ENCODE measurements at regions not wholly inside any gene's neighbourhood (a gene's known extent, or its start where the extent isn't known, plus 50 kb on each side); places are given as distances from the start of the nearest gene placed in this dataset.

DNA sequence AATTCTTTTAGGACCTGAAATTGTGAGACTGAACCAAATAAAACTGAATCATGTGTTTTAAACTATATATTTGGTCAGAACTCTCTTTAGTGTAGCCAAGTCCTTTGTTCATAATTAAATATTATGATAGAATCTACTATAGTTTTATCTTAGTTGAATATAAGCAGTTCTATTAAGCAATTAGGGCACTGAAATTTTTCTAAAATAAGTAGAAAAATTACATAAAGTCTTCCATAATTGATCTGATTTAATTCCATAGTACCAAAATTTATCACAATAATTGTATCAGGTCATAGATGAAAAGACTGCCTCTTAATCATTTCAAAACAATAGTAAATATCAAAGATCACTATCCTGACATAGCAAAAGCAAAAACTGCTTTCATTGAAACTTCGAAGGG lies 90.1 kb upstream of the BET1 start (continued):
- no peak for TF ChIP-seq DEAF1 (CRISPR knock-in tag; IDR thresholded peaks at IDR 0.05)
- TF ChIP-seq MIER1 (IDR thresholded peaks at IDR 0.05; ENCODE audit: low read depth) = no peak
- TF ChIP-seq SAFB2 (IDR thresholded peaks at IDR 0.05; ENCODE audit: borderline replicate concordance, low read depth, low read length, severe bottlenecking) = no peak
- no peak for TF ChIP-seq MCM7 (IDR thresholded peaks at IDR 0.05)

DNA sequence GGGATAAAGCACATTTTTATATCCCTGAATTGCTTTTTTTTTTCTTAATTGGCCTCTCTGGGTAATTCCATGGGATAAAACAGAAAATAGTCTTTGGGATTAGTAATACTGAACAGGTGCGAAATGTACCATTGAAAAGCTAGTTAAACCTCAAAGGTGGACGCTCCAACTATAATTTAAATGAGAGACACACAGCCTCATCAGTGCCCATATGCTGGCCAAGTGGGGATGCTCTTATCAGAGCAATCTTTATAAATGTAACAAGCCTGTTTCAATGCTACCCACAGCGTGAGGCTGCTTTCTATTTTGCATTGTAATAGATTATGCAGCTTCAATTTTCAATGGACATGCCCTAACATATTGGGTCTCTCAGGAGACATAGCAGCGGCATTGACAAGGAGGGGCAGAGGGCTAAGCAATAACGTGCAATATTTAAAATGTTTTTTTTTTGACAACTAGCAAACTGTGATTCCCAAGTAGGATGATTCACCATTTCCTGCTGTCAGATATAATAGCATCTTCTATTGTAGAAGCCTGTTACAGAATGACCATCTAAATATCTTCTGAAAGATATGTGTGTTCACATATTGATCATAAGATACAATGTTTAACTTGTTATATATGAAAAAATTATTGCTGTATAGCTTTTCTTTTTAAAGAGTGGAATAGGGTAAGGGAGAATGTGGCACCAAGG lies 91.3 kb upstream of the BET1 start:
- no peaks in the 10 kb centered on the region for H3K9me3 ChIP-seq (replicated peaks; ENCODE audit: control insufficient read depth, insufficient read depth, low read depth, low read length)
- ATAC-seq = no peak
- TF ChIP-seq YBX1 (IDR thresholded peaks at IDR 0.05) (no peak), ZNF282 (CRISPR knock-in tag; IDR thresholded peaks at IDR 0.05) (no peak), CSDE1 (IDR thresholded peaks at IDR 0.05) (no peak), SETDB1 (IDR thresholded peaks at IDR 0.05; ENCODE audit: low read length) (no peak), KHSRP (IDR thresholded peaks at IDR 0.05) (no peak), CREBBP (IDR thresholded peaks at IDR 0.05; ENCODE audit: low read depth, low read length) (no peak), SAFB (IDR thresholded peaks at IDR 0.05; ENCODE audit: borderline replicate concordance, low read depth, low read length) (no peak), KDM1A (IDR thresholded peaks at IDR 0.05) (no peak)
- TF ChIP-seq, protein P1, sequence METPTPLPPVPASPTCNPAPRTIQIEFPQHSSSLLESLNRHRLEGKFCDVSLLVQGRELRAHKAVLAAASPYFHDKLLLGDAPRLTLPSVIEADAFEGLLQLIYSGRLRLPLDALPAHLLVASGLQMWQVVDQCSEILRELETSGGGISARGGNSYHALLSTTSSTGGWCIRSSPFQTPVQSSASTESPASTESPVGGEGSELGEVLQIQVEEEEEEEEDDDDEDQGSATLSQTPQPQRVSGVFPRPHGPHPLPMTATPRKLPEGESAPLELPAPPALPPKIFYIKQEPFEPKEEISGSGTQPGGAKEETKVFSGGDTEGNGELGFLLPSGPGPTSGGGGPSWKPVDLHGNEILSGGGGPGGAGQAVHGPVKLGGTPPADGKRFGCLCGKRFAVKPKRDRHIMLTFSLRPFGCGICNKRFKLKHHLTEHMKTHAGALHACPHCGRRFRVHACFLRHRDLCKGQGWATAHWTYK (CRISPR knock-in tag; IDR thresholded peaks at IDR 0.05) = no peak
- TF ChIP-seq, protein P2, sequence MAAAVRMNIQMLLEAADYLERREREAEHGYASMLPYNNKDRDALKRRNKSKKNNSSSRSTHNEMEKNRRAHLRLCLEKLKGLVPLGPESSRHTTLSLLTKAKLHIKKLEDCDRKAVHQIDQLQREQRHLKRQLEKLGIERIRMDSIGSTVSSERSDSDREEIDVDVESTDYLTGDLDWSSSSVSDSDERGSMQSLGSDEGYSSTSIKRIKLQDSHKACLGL (CRISPR knock-in tag; IDR thresholded peaks at IDR 0.05; ENCODE audit: borderline replicate concordance, poor library complexity, severe bottlenecking) = no peak
- in situ Hi-C loops (cut with MboI) (no loop called here), intact Hi-C loops (cut with micrococcal nuclease) (no loop called here)
- H3K79me2 ChIP-seq (ENCODE audit: control insufficient read depth, insufficient read depth, low read length) = no peaks in the 10 kb centered on the region
- no peak for FAIRE-seq
- DNase-seq (ENCODE audit: extremely low read depth in 1 of 4, low spot score in 3 of 4) = no peak
- H3K9ac ChIP-seq (ENCODE audit: insufficient read depth in 1 of 2, low read depth in 2 of 2, low read length in 2 of 2) = no peak overlapping the region
- no peak overlapping the region for H3K4me2 ChIP-seq (ENCODE audit: insufficient read depth, low read length)
- H3K4me3 ChIP-seq = no peak overlapping the region
- H3K27me3 ChIP-seq (ENCODE audit: control insufficient read depth in 2 of 2, insufficient read depth in 2 of 2, low read length in 2 of 2) = peaks cover 2 to 6% of the 10 kb centered on the region in 2 experiments
- H3K36me3 ChIP-seq (ENCODE audit: control insufficient read depth, insufficient read depth, low read length) = no peaks in the 10 kb centered on the region
- ChIA-PET POLR2A (no interaction called here), CTCF (ENCODE audit: low intra/inter-chr PET ratio) (no interaction called here)
- 0% methylated on average over 5 of the region's 5 CpGs for WGBS (ENCODE audit: insufficient coverage, low coverage, missing lambda C conversion rate)
- H3K27ac ChIP-seq (ENCODE audit: extremely low read depth, low read depth, low read length) = no peak overlapping the region
- H3K4me1 ChIP-seq (replicated peaks in 1 of 2; ENCODE audit: control insufficient read depth in 2 of 2, insufficient read depth in 2 of 2, low read length in 2 of 2) = no peaks in the 10 kb centered on the region
- H2AFZ ChIP-seq (ENCODE audit: low read depth, low read length) = no peak overlapping the region
- H4K20me1 ChIP-seq (replicated peaks; ENCODE audit: control insufficient read depth, insufficient read depth, low read length) = no peaks in the 10 kb centered on the region
- no peaks in the 10 kb centered on the region for H3K9me1 ChIP-seq (ENCODE audit: control insufficient read depth, insufficient read depth, low read length)
- BruUV-seq (replicated peaks) = no TSS peak
